ENCODE measurements at regions not wholly inside any gene's neighbourhood (a gene's known extent, or its start where the extent isn't known, plus 50 kb on each side); places are given as distances from the start of the nearest gene placed in this dataset.

DNA sequence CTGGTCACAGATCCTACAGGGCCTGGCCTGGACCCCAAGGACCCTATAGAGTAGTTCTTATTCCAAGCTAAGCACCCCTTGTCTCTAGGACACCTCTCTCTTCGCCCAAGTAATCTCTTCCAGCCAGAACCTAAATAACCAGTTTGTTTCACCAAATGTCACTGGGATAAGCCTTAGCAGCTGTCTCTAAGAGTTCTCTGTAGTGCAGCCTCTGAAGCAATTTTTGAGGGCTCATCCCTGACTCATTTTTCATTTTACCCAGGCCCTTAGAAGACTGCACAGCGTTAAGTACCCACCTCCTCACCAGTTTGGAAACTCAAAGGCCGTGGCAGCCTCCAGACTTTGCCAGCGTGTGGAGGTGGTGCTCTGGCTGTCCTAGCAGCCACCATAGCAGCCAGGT is 290.1 kb upstream of the SIX2 start:
- WGBS, 2 donors (ENCODE audit: low coverage in 1 of 2) = 60 to 83% methylated on average over 1 to 2 of the region's 4 CpGs
- TF ChIP-seq EP300 (IDR thresholded peaks at IDR 0.05) (no peak), POLR2AphosphoS5 (IDR thresholded peaks at IDR 0.05) (no peak), POLR2A (IDR thresholded peaks at IDR 0.05) (no peak)
- TF ChIP-seq, protein P1, sequence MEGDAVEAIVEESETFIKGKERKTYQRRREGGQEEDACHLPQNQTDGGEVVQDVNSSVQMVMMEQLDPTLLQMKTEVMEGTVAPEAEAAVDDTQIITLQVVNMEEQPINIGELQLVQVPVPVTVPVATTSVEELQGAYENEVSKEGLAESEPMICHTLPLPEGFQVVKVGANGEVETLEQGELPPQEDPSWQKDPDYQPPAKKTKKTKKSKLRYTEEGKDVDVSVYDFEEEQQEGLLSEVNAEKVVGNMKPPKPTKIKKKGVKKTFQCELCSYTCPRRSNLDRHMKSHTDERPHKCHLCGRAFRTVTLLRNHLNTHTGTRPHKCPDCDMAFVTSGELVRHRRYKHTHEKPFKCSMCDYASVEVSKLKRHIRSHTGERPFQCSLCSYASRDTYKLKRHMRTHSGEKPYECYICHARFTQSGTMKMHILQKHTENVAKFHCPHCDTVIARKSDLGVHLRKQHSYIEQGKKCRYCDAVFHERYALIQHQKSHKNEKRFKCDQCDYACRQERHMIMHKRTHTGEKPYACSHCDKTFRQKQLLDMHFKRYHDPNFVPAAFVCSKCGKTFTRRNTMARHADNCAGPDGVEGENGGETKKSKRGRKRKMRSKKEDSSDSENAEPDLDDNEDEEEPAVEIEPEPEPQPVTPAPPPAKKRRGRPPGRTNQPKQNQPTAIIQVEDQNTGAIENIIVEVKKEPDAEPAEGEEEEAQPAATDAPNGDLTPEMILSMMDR (IDR thresholded peaks at IDR 0.05) = no peak
- no peak for ATAC-seq
- Histone ChIP-seq H3K27ac (no peak overlapping the region), H3K36me3 (no peaks in the 10 kb centered on the region), H3K4me1 (no peaks in the 10 kb centered on the region), H3K4me3 (no peak overlapping the region), H3K9me3 (no peaks in the 10 kb centered on the region), H3K27me3 (peaks cover 8% of the 10 kb centered on the region)

DNA sequence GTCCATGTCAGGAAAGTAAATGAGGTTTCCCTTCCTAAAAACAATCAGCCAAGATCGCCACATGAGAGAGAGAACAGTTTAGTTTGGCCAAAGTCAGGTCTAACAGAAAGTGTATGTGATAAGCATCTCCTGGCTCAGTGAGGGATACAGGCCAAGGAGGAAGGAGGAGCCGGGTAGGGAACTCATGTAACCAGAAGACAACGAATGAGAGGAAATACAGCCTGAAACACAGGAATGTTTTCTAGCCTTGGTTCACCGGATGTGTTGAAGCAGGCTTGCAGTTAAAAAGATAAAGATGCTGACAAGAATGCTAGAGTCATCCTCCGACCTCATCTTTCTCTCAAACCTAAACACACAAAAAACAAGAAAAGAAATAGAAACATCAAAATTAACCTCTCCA is 283.9 kb upstream of the SIX2 start:
- 28 to 32% methylated on average over 4 of the region's 5 CpGs for WGBS, 2 donors (ENCODE audit: low coverage in 1 of 2)
- ATAC-seq = no peak
- no peaks in the 10 kb centered on the region for H3K9me3 ChIP-seq
- no peak overlapping the region for H3K4me3 ChIP-seq
- peaks cover 8% of the 10 kb centered on the region for H3K27me3 ChIP-seq
- no peak for TF ChIP-seq EP300 (IDR thresholded peaks at IDR 0.05)
- TF ChIP-seq POLR2A (IDR thresholded peaks at IDR 0.05) = no peak
- no peak for TF ChIP-seq POLR2AphosphoS5 (IDR thresholded peaks at IDR 0.05)
- TF ChIP-seq, protein P1 (IDR thresholded peaks at IDR 0.05) = no peak
- no peaks in the 10 kb centered on the region for H3K36me3 ChIP-seq
- H3K4me1 ChIP-seq = no peaks in the 10 kb centered on the region
- H3K27ac ChIP-seq = no peak overlapping the region

DNA sequence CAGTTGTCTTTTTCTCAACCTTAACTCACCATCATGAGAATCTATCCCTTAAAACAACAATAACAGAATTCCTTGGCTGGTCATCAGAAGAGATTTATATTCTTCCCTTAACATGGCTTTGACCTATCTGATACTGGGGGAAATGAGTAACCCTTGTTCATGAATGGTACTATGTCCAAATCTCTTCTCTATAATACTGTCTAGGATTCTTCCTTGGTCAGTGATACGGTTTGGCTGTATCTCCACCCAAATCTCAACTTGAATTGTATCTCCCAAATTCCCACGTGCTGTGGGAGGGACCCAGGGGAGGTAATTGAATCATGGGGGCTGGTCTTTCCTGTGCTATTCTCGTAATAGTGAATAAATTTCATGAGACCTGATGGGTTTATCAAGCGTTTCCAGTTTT is 282.0 kb upstream of the SIX2 start:
- Histone ChIP-seq H3K36me3 (no peaks in the 10 kb centered on the region), H3K27me3 (peaks cover 6% of the 10 kb centered on the region), H3K4me1 (no peaks in the 10 kb centered on the region), H3K27ac (no peak overlapping the region), H3K4me3 (no peak overlapping the region), H3K9me3 (no peaks in the 10 kb centered on the region)
- ATAC-seq = no peak
- 72 to 80% methylated on average over 4 of the region's 4 CpGs for WGBS, 2 donors (ENCODE audit: low coverage in 1 of 2)
- TF ChIP-seq EP300 (IDR thresholded peaks at IDR 0.05) (no peak), POLR2A (IDR thresholded peaks at IDR 0.05) (no peak), POLR2AphosphoS5 (IDR thresholded peaks at IDR 0.05) (no peak)
- TF ChIP-seq, protein P1 (IDR thresholded peaks at IDR 0.05) = no peak

GRCh38 chr2:45289997-45290709 is 280.9 kb upstream of the SIX2 start:
- no peak overlapping the region for H3K27ac ChIP-seq
- no peaks in the 10 kb centered on the region for H3K27me3 ChIP-seq
- TF ChIP-seq, protein P1 (IDR thresholded peaks at IDR 0.05) = no peak
- no peak for TF ChIP-seq POLR2AphosphoS5 (IDR thresholded peaks at IDR 0.05)
- TF ChIP-seq EP300 (IDR thresholded peaks at IDR 0.05) = no peak
- no peak for TF ChIP-seq POLR2A (IDR thresholded peaks at IDR 0.05)
- WGBS, 2 donors (ENCODE audit: low coverage in 1 of 2) = 89 to 100% methylated on average over 4 of the region's 6 CpGs
- H3K4me3 ChIP-seq = no peak overlapping the region
- H3K36me3 ChIP-seq = no peaks in the 10 kb centered on the region
- no peaks in the 10 kb centered on the region for H3K9me3 ChIP-seq
- no peak for ATAC-seq
- H3K4me1 ChIP-seq = no peaks in the 10 kb centered on the region
